ENCODE measurements at regions not wholly inside any gene's neighbourhood (a gene's known extent, or its start where the extent isn't known, plus 50 kb on each side); places are given as distances from the start of the nearest gene placed in this dataset.

DNA sequence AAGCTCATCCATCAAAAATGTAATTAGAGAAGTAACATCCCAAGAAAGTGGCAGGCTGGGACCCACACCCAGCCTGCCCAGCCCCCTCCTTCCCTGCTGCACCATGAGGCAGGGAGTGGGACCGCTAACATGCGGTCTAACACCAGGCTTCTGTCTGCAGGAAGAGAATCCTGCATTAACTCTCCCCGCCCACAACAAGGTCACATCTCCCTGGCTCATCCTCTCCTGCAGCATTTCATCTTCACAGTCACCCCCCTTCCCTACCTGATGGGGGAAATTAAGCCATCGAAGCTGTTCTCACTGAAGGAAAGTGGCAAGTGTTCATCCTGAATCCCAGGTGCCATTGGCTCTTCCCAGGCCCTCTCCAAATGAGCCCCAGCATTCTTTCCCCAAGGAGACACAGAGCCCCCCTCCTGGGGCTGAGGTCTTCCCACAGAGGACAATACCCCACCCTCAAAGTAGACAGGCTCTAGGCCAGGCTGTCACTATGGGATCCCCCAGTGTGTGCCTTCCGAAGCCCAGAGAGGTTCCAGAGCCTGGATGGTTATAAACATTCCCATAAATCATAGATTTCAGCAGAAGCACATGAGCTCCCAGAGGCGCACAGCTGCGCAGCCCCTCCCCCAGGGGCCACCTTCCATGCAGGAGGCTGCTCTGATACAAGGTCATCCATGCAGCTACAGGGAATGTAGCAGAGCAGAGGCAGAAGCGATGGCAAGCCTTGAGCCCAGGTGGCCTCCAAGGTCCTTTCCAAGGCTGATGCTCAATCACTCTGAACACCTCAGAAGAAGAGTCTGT is 148.0 kb downstream of the OAT start:
- TF ChIP-seq, protein P1, sequence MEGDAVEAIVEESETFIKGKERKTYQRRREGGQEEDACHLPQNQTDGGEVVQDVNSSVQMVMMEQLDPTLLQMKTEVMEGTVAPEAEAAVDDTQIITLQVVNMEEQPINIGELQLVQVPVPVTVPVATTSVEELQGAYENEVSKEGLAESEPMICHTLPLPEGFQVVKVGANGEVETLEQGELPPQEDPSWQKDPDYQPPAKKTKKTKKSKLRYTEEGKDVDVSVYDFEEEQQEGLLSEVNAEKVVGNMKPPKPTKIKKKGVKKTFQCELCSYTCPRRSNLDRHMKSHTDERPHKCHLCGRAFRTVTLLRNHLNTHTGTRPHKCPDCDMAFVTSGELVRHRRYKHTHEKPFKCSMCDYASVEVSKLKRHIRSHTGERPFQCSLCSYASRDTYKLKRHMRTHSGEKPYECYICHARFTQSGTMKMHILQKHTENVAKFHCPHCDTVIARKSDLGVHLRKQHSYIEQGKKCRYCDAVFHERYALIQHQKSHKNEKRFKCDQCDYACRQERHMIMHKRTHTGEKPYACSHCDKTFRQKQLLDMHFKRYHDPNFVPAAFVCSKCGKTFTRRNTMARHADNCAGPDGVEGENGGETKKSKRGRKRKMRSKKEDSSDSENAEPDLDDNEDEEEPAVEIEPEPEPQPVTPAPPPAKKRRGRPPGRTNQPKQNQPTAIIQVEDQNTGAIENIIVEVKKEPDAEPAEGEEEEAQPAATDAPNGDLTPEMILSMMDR (conservative IDR thresholded peaks at IDR 0.05; ENCODE audit: low read depth, low read length) = no peak
- TF ChIP-seq RFX5 (IDR thresholded peaks at IDR 0.05; ENCODE audit: low read depth, low read length) (no peak), CEBPB (IDR thresholded peaks at IDR 0.05; ENCODE audit: low read depth, low read length) (no peak), POLR2A (IDR thresholded peaks at IDR 0.05; ENCODE audit: low read depth, low read length) (no peak), RAD21 (IDR thresholded peaks at IDR 0.05; ENCODE audit: low read length) (no peak), BHLHE40 (IDR thresholded peaks at IDR 0.05; ENCODE audit: low read depth, low read length) (no peak)
- TF ChIP-seq, protein P2, sequence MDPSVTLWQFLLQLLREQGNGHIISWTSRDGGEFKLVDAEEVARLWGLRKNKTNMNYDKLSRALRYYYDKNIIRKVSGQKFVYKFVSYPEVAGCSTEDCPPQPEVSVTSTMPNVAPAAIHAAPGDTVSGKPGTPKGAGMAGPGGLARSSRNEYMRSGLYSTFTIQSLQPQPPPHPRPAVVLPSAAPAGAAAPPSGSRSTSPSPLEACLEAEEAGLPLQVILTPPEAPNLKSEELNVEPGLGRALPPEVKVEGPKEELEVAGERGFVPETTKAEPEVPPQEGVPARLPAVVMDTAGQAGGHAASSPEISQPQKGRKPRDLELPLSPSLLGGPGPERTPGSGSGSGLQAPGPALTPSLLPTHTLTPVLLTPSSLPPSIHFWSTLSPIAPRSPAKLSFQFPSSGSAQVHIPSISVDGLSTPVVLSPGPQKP (IDR thresholded peaks at IDR 0.05; ENCODE audit: borderline replicate concordance, low read depth, low read length) = no peak
